HG03097 (cell line): ENCODE measurements at regions not wholly inside any gene's neighbourhood (a gene's known extent, or its start where the extent isn't known, plus 50 kb on each side); places are given as distances from the start of the nearest gene placed in this dataset.
"Not testable (repeated sequence)": the region's sequence is repeated elsewhere in the genome, so short reads cannot be mapped to it uniquely, and the experiment has no call there.

Experiments used
- ATAC-seq: cut with Tn5 transposase; IDR thresholded peaks from one replicate; pipeline ENCODE4 v1.9.1; 2021; ENCODE audit not compliant: unreplicated experiment, low FRiP score

DNA sequence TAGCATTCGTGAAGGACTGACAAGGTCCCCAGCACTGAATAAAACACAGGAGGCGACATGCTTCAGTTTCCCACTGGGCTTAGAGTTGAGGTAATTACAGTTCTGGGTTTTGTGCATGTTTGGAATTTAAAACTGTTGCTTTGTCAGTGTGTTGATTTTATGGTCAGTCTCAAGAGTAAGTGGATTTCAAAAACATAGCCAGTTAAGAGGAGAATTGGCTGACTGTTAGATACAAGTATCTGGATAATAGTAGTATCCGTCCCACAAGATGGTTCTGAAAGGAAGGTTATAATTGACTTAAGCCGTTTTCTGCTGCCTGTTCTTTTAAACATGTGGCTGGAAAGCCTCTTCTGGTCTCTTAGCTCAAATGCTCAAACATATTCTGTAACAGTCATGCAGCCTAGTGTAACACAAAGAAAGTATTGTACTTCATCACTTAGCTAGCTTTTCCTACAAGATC, 170.9 kb downstream of the POLR1F start:
- no peak for ATAC-seq

- no peak for ATAC-seq
These were observed 175.6 kb downstream of the POLR1F start for GRCh38 chr7:19533266-19533665.

GRCh38 chr7:19530852-19531251, 178.0 kb downstream of the POLR1F start:
- ATAC-seq, result no peak

- no peak for ATAC-seq
These were observed 178.6 kb downstream of the POLR1F start for GRCh38 chr7:19530261-19530660.

GRCh38 chr7:19526639-19527038, 182.2 kb downstream of the POLR1F start:
- no peak for ATAC-seq

- ATAC-seq, result no peak
These were observed 186.4 kb downstream of the POLR1F start for GRCh38 chr7:19522486-19522885.

GRCh38 chr7:19520392-19520791, 188.4 kb downstream of the POLR1F start:
- ATAC-seq, result no peak

DNA sequence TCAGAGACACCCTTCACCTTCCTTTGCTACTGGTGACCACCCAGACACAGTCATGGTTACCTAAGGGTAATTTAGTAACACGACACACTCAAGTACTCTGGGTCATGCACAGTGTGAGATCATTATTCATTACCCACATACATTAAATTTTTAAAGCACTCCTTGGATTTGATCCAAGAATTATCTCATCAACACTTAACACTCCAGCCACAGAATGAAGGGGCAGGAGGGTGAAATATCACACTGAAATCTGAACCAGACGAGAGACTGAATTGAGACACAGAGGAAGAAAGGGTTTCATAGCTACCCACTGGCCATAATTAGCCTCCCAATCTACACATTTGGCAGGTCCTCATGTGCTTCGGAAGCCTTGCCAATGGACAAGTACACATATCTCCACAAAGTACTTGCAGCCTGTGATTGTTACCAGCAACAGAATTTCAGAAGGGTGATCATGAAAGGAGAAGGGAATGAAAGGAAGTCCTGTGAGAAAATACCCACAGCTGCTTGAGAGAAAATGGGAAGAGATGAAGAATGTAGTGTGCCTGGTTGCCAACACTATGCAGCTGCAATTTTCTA, 189.3 kb downstream of the POLR1F start:
- ATAC-seq, result no peak

- not testable (repeated sequence) for ATAC-seq
These were observed 191.3 kb downstream of the POLR1F start for GRCh38 chr7:19517546-19517945.

DNA sequence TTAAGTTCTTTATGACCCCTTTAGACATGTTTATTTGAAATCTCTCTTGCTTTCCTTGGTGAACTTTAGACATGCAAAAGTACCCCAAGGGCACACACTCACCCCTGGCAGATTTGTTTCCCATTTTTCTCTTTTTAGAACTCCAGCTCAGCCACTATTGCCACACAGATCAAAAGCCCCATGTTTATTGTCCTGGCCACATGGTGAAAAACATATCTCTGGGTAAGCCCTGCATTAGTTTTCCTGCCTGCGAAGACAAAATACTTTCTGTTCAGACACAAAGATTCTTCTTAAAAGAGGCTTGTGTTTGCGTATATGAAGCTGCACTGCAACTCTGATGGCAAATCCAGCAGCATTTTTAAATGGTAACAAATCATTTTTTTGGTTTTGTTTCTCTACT, 200.0 kb downstream of the POLR1F start:
- no peak for ATAC-seq

DNA sequence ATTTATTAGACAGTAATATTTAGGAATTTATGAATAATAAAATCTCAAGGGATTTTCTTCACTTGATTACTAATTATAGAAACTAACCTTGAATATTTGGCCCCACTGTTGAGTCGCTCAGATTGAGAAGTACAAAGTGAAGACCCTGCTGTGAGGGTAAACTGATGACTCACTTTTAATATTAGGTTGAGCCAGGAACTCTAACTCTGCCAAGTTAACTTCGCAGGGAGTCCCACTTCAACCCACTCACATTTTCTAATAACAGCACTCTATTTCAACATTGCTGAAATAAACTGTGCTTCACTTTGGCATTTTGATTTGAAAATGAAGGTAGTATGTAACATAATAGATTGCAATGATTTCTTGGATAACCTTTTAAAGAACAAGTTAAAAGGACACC, 200.7 kb downstream of the POLR1F start:
- ATAC-seq, result no peak

DNA sequence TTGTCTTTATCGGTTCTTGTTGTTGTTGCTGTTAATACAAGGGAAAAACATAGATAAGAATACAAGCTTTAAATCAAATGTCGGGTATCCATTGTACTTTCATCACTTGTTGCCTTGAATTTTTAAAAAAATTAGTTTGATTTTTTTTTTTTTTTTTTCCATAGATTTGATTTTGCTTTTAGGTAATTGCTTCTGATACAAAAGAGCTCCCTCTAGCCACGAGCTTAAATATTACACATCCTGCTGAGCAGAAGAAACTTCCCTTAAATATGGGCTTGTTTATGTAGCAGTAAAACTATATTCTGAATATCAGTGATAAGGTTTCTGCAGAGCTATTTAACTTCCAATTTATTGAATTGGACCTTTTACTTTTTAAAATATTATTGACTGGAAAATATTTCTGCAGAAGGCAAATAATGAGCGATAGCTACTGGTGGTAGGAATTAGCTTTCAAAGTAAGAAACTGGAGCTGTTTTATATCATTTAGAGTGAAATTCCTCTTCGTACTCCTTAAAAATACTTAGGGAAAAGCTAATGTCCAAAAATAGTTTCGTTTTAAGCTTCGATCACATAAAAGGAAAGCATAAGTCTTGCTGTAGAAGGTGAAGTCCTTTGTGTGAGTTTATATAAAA, 216.9 kb downstream of the POLR1F start:
- ATAC-seq, result no peak

GRCh38 chr7:19491371-19491770, 217.5 kb downstream of the POLR1F start:
- no peak for ATAC-seq

GRCh38 chr7:19489162-19489820, 219.5 kb downstream of the POLR1F start:
- no peak for ATAC-seq

DNA sequence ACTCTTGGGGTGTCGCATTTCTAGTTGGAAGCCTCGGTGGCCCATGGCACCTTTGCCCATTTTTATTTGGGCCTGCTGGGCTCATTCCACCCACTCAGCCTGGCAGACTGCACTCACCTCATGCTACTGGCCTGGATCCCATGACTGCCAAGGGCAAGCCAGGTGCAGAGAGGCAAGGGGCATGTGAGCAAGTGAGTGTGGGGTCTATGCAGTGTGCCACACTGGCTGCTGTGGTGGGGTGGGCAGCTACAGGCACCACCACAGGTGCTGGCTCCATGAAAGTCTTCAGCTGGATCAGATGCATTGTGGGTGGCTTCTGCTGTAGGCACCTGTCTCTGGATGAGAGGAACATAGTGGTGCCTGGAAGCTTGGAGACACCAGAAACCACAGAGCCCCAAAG, 220.8 kb downstream of the POLR1F start:
- no peak for ATAC-seq

GRCh38 chr7:19482628-19483027, 226.2 kb downstream of the POLR1F start:
- ATAC-seq, result no peak

- no peak for ATAC-seq
These were observed 228.5 kb downstream of the POLR1F start for GRCh38 chr7:19480383-19480782.

DNA sequence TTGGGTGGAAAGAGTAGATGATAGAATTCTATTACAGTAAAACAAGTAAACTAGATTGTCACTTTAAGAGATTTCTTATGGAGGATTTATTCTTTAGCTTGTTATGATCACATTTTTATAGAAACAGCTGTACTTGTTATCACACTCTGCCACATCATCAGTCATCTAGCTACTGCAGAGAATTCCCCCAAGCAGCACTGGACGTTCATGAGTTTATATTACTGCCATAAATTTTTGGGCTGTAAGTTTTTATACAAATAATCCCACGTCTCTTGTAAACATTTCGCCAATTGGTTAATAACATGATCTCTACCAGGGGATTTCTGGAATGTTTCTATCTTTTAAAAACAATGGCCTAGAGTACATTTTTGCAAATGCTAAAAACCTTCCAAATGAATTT, 238.8 kb downstream of the POLR1F start:
- no peak for ATAC-seq

GRCh38 chr7:19465861-19466260, 243.0 kb downstream of the POLR1F start:
- no peak for ATAC-seq

GRCh38 chr7:19464751-19465150, 244.1 kb downstream of the POLR1F start:
- no peak for ATAC-seq

DNA sequence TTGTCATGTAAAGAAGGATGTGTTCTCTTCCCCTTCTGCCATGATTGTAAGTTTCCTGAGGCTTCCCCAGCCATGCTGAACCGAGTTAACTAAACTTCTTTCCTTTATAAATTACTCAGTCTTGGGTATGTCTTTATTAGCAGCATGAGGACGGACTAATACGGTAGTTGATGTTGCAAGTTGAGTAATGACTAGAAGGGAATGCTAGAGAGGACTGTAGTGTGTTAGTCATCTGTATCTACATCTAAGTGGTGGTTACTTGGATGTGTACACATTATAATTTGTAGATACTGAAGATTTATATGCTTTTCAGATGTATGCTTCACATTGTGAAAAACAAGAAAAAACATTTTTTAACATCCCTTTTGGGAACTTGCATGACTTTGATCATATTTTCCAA, 244.6 kb downstream of the POLR1F start:
- no peak for ATAC-seq

DNA sequence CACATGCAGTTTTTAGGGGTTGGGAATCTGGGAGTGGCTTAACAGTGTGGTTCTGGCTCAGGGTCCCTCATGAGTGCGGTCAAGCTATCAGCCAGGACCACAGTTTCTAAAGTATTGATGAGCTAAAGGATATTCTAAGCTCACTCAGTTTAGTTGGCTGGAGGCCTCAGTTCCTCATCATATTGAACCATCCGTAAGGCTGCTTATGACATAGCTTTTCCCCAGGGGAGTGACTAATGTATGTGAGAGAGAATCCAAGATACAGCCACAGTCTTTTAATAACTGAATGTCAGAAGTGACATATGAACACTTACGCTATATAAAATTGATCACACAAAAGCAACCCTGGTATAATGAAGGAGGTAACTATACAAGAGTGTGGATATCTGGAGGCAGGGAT, 245.3 kb downstream of the POLR1F start:
- ATAC-seq, result no peak
